SU-DHL-6 (cell line): ENCODE measurements at regions not wholly inside any gene's neighbourhood (a gene's known extent, or its start where the extent isn't known, plus 50 kb on each side); places are given as distances from the start of the nearest gene placed in this dataset.

ENCODE experiments used
- CTCF ChIP-seq: fragments of 200-600 bp; sonication (generic); IDR thresholded peaks from one replicate; pipeline ENCODE4 v1.5.1; 2017; ENCODE audit warnings: antibody characterized with exemption, mild to moderate bottlenecking, low read length, moderate library complexity; ENCODE audit not compliant: insufficient read depth, poor library complexity, severe bottlenecking
- EZH2phosphoT487 ChIP-seq: fragments of 200-600 bp; sonication (generic), shearing (Covaris generic); conservative IDR thresholded peaks from 2 replicates; pipeline ENCODE4 v1.6.1; 2018; ENCODE audit warnings: mild to moderate bottlenecking, antibody characterized with exemption, low read length, moderate library complexity, mixed read lengths

DNA sequence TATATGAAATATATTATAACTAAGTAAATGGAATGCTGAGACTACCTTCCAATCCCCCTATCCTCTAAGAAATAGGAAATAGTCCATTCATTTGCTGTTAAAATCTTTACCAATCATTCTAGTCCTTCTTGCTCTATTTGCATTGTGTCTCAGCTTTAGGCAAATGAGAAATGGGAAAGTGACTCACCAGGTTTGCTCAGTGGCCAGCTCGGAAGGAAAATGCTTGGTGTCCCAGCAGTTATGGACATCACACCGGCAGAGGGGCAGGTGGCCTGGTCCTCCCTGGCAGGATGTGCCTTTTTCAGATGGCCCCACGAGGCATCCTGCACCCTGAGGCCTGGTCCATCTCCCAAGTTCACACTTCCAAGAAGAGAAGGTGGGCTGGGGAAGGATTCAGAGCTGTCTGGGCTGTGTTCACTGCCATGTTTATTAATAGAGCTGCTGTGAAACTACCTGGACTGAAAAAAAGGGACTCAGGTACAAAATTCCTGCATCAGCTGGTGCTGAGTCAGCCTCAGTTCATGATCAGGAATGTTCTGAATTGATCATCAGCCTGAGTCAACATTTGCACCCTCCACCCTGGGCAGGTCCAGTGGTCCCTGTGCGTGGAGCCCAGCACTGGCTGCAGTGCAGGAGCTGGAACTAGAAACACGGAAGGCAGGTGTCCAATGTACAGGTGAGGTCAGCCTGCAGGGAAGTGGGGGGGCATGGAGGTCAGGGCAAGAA lies 60.1 kb upstream of the ARL4C start:
- TF ChIP-seq CTCF (no peak), EZH2phosphoT487 (no peak)
